ENCODE measurements at regions not wholly inside any gene's neighbourhood (a gene's known extent, or its start where the extent isn't known, plus 50 kb on each side); places are given as distances from the start of the nearest gene placed in this dataset.

DNA sequence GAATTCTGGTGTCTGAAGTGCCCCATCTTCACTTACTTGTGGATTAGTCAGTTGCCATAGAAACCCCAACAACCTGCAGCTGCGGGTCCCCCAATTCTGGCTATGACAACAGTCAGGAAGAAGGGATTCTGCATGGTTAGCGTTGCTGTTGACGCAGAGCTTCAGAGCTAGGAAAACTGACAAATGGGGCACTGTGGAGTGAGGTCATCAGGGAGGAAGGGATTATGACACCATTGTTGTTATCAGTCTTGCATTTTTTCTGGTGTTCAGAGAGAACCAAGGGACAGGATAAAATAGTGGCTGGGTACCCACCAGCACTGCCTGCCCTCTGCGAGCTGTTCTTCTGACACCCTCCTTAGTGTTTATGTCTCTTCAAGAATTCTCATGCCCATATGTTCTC, 367.7 kb upstream of the ARRDC4 start:
- no peak for DNase-seq

- DNase-seq = no peak
These were observed 362.7 kb upstream of the ARRDC4 start for GRCh38 chr15:97597801-97598200.

- DNase-seq = no peak
These were observed 362.1 kb upstream of the ARRDC4 start for GRCh38 chr15:97598353-97598798.

GRCh38 chr15:97600190-97600589, 360.3 kb upstream of the ARRDC4 start:
- DNase-seq = no peak

- no peak for DNase-seq
These were observed 355.8 kb upstream of the ARRDC4 start for GRCh38 chr15:97604677-97605076.

DNA sequence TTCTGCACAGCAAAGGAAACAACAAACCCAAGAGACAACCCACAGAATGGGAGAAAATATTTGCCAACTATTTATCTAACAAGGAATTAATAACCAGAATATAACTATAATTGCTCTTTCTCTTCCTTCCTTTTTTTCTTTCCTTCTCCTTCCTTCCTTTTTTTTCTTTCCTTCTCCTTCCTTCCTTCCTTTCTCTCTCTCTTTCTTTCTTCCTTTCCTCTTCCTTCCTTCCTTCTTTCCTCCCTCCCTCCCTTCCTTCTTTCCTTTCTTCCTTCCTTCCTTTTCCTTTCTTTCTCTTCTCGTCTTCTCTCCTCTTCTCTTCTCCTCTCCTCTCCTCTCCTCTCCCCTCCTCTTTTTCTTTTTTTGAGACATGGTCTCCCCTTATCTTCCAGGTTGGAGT, 345.4 kb upstream of the ARRDC4 start:
- no peak for DNase-seq

DNA sequence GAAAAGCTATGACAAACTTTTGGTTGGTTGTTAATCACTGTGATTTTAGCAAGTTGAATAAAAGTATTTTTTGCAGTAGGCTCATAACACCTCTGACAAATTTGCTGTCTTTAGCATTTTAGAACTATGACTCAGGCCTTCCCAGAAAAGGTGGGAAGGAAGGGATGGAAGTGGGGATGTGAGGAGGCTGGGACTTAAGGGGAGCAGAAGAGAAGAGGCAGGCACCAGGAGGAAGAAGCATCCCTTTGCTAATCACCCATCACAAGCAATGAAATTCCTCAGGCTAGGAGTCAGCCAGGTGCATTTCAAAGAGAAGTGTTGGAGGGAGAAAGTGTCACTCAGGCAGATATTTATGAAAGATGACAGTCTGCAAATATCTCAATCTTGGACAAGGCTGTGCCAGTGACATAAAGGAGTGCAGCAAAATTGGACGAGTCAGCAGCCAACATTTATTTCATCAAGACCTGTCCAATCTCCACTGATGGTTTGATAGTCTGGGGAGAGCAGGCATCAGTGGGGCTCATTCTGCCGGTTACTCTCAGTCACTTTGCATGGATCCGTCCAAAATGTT, 337.3 kb upstream of the ARRDC4 start:
- peak in 1 of 51 donors; percentile 11 for DNase-seq

GRCh38 chr15:97627634-97628033, 332.9 kb upstream of the ARRDC4 start:
- DNase-seq = no peak

GRCh38 chr15:97645758-97646157, 314.7 kb upstream of the ARRDC4 start:
- DNase-seq = no peak

DNA sequence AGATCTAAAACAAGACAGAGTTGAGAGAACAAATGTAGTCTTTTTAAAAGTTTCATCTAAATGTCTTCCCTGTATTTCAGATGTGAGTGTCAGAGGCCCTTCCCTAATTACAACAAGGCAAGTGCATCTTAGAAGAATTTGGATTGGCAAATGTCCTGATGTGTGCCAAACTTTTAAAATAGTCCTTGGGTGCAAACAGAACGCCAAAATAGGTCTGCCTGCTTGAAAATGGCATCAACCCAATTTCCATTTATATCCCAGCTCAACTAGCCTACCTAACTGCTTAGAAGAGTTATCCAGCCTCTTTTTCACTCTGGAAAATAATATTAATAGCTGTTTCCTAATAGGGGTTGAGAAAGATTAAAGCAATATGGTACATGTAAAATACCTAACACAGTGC, 311.8 kb upstream of the ARRDC4 start:
- DNase-seq = no peak

- no peak for DNase-seq
These were observed 308.5 kb upstream of the ARRDC4 start for GRCh38 chr15:97652041-97652440.

DNA sequence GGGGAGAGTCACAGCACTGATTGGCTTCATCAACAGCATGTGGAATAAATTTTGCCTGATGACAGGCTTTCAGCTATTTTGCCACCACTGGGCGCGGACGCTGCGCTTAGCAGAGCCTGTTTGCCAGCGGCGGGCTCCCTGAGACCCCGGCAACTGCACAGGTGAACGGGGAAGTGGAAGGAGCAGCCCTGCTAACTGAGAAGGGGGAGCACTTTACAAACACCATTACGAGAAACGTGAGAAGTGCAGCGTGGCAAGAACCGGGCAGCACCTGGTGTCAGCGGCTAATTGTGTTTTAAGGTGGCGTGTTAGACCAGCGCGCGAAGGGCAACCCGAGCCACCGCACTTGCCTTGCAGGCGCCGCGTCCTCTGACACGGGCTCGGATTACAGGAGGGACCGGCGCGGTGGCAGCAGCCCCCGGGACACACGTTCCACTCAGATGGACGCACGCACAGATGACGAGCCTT, 307.8 kb upstream of the ARRDC4 start:
- DNase-seq = peak in 2 of 51 donors; percentile 22 to 30

GRCh38 chr15:97653896-97654295, 306.6 kb upstream of the ARRDC4 start:
- no peak for DNase-seq

DNA sequence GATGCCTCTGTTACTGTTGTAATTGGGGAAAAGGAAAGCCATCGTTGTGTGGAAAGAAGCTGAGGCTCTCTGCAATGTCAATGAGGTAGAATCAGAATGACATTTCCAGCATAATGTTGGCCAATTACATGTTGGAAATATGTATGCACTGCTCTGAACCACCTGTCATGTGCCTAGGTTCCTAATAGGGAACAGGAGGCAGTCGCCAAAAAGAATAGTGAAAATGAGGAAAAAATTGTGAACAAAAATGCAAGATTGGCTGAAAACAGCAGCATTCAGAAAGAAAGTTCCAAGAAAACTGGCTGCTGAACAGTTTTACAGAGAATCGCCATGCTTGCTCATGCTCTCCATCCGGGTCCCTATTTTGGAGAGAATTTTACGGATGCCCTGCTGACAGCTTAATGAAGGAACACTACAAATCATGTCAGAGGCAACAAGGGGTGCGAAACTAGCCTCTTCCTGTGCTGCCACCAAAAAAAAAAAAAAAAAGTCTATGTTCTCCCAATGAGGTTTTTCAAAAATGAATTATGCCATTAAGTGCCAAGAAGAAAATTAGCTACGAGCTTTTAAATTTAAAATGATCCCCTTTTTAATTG, 305.9 kb upstream of the ARRDC4 start:
- DNase-seq = no peak

GRCh38 chr15:97661796-97662195, 298.7 kb upstream of the ARRDC4 start:
- DNase-seq = no peak

DNA sequence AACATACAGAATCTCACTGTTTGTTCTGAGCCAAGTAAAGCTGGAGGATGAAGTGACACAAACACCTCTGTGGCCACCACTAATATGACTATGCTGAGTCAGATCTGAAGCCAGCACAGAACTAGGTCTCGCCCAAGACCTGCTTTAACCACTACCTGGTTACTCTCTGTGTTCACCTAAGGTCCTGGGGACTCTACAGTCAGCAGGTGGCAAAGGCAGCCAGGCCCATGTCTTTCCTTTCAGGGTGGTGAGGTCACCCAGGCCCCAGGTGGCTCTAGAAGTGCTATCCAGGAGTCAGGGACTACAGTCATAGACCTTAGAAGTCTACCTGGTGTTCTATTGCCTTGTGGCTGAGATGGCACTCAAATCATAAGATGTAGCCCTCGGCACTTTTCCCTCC, 287.9 kb upstream of the ARRDC4 start:
- no peak for DNase-seq

- DNase-seq = no peak
These were observed 281.8 kb upstream of the ARRDC4 start for GRCh38 chr15:97678656-97679055.

DNA sequence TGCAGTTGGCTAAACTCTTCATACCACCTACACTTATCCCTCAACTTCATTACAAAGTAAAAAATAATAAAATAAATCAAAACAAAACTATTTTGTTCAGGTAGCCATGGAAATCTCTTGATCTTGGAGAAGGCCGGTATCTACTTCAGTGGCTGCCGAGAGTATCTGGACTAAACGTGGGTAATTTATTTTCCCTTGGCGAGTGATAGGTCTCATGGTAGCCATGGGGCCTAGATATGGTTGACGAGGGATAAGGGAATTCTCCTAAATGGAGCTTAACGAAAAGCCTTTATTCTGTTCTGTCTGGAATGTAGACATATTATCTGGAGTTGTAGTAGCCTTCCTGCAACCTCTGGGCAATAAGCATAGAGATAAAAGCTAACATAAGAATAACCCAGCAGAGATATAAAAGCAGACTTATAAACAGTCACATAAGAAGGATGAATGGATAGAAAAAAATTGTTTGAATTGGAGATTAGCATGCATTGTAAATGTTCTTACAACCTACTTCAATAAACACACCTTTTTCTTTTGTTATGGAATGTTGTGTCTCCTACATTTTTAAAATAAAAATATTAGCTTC, 281.3 kb upstream of the ARRDC4 start:
- no peak for DNase-seq

DNA sequence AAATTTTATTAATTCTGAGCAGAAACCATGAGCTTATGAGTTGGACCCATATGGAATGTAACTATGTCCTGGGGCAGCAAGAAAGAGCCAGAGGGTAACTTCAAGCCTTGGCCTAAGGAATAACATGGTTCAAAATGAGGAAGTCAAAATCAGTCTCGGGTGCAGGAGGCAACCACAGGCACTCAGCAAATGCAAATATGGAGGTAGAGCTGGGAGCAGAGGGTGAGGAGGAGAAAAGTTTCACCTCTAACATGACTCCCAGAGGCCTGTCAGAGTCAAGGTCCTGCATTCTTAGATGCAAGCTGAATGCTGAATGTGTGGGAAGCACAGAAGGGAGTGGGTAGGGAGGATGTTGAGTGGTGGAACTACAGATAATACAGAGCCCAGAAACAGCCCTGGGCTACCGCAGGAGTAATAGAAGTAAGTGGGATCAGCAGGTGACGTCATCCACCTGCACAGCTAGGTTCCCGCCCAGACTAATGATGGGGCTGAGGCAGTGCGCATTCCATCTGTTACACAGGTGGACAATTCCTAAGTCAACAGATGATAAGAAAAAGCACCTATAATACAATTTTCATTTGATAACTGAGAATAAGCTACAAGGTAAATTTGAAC, 279.8 kb upstream of the ARRDC4 start:
- DNase-seq = no peak

DNA sequence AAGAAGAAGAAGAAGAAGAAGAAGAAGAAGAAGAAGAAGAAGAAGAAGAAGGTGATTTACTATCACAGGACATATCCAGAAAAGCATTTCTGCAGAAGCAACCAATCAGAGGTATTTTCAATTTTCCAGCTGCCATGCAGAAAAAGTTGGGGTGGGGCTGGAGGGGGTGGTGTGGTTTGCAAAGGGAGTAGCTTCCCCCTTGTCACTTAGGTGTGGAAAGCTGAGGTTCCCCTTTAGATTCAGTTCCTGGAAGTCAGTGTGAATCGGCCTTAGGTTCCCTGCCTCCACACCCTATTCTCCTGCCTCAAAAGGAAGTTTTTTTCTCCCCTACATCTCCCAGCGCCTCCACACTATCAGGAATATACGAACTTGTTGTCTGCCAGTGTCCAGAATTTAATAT, 276.7 kb upstream of the ARRDC4 start:
- DNase-seq = no peak

GRCh38 chr15:97684249-97684648, 276.3 kb upstream of the ARRDC4 start:
- no peak for DNase-seq

DNA sequence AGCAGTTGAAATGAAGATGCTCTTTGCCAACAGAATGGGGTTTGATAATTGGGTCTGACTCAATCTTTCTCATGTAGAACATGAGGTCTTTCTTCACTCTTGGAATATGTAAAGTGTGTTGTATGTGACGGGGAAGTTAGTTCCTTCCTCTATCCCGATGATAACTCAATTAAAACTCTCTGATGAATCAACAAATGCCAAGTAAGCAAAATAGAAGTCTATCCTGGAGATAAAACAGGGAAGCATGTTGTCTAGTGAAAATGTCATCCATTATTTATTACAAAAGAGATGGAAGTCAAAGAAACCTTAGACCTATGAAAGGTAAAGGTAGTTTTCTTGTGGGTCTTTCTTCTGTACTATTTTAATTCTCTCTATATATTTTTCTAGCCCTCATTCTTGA, 274.2 kb upstream of the ARRDC4 start:
- no peak for DNase-seq

GRCh38 chr15:97687654-97688053, 272.8 kb upstream of the ARRDC4 start:
- no peak for DNase-seq
